GM19467 (cell line): ENCODE measurements at regions not wholly inside any gene's neighbourhood (a gene's known extent, or its start where the extent isn't known, plus 50 kb on each side); places are given as distances from the start of the nearest gene placed in this dataset.
"Not testable (repeated sequence)": the region's sequence is repeated elsewhere in the genome, so short reads cannot be mapped to it uniquely, and the experiment has no call there.

Experiments used
- ATAC-seq: cut with Tn5 transposase; IDR thresholded peaks from one replicate; pipeline ENCODE4 v1.9.1; 2021; ENCODE audit warnings: mild to moderate bottlenecking, moderate library complexity; ENCODE audit not compliant: unreplicated experiment

DNA sequence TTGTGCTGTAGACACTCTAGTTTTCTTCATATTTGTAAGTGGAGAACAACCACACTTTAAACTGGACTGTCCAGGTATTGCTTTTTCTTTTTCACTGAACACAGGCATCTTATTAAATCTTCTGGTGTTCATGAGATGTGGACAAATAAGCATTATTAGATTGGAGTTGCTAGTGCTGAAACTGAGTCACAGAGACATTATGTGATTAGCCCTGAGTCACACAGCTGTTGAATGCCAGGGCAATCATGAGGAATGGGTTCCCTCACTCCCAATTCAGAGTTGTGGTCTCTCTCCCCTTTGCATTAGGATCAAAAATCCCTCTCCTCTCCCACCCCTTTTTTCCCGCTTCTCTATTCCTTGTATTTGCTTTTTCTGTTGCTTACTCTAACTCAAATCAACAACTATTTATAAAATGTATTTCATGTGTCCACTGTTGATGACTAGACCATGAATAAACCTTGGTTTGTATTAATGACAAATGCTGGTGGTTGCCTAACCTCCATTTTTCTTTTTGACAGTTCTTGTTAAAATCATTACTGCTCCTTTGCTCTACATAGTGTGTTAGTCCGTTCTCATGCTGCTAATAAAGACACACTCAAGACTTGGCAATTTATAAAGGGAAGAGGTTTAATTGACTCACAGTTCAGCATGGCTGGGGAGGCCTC, 738.2 kb downstream of the BRINP1 start:
- ATAC-seq, result no peak

DNA sequence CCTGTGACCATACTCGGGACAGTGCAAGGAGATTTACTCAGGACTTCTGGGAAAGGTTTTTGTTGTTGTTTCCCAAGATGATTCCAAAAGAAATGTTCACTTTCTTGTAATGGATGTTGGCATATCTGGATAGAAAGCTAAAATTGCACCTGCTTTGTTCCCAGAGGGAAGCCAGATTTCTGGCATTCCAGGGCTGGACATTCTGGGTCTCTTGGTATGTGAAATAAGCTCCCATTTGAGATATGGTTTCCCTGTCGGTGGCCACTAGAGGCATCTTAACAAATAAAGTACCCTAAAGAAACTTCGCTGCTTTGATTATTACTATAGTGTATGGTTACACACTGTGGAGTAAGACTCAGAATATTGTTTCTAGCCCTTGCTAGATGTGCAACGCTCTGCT, 737.3 kb downstream of the BRINP1 start:
- no peak for ATAC-seq

DNA sequence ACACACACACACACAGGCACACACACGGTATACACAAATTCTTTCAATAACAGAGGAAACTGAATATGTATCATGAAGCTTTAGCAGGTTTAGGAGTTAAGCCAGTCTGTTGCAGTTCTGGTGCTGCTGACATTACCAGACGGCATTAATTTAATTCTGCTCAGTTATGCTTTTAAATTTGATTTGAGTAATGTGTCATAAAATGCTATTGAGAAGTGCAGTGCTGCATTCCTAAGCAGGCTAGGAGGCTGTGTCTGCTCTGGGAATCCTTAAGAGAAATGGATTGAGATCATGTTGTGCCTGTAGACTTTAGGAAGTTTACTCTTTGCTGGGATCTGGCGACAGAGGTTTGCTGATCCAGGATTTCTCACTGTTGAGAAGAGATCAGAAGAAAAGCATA, 733.8 kb downstream of the BRINP1 start:
- no peak for ATAC-seq

DNA sequence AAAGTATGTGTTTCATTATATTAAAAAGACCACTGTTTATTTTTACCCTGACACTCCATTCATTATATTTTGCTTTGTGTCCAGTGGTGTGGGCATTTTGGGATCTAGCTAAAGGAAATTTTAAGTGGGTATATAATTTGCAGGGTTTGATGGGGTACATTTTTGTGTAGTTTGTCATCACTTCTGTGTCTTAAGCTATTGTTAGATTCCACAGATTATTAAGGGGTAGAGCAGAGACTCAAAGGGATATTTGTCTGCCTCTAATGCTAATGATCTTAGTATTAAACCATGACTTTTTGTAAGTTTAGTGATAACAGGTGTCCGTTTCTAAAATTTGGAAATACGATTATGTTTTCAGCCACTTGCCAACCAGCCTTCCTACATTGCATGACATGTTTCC, 731.6 kb downstream of the BRINP1 start:
- ATAC-seq, result no peak

DNA sequence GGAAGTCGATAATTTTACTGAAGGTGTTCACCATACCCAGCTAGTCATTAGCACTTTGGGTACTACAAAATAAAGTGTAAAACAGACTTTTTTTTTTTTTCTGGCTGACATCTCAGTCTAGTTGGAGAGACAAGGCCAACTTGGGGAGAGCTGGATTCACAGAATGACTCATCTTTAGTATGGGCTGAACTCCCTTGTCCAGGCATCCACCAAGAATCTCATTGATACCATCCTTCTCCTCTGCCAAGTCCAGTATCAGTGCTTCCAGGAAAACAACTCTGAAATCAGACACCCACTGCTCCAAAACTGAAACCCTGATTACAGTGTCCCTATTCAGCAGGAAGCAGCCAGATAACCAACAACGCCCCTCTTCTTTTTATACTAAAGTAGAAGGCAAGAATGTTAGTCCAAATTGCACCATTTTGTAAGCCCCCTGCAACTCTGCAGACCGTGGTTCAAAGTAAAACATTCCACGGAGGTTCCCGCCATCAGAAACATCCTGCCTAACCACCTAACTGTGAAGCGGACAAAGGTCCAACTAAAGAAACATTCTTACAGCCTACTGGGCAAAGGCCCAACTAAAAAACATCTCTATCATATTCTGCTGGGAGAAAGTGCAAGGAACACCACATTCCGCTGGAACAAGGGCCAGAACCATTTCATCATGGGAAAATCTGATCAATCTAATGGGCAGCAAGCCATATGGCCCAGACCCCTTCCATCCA, 728.2 kb downstream of the BRINP1 start:
- ATAC-seq, result no peak

DNA sequence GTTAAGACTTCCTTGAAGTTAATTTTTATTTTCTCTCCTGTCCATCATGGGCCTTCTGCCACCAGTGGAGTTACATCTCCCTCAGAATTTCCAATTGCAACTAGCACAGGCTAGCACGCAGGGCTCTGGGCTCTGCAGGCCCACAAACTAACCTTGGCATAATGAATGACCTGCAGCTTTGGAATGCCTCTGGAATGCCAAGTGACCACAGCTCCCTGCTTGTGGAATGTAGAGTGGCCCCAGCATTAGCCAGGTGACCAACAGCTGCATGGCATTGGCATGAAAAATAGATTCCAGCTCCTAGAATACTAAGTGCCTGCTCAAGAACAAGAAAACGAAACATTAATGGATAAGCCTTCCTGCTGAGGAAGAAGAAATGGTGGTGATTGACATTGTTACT, 726.1 kb downstream of the BRINP1 start:
- no peak for ATAC-seq

DNA sequence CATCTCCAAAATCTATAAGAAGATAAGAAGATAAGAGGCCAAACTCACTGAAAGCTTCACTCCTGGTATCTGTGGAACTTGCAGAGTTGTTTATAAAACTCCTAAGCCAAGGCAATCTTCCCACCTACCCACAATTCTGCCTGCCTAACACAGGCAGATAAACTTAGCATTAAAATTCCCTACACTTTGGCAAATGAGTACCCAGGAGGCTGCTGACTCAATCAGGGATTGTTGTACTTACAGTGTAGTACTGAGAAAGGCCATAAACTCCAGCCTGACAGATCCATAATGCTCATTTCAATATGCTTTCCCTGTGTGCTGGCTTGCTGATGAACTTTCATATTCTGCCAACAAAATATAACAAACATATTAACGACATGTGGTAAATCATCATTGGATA, 725.2 kb downstream of the BRINP1 start:
- no peak for ATAC-seq

DNA sequence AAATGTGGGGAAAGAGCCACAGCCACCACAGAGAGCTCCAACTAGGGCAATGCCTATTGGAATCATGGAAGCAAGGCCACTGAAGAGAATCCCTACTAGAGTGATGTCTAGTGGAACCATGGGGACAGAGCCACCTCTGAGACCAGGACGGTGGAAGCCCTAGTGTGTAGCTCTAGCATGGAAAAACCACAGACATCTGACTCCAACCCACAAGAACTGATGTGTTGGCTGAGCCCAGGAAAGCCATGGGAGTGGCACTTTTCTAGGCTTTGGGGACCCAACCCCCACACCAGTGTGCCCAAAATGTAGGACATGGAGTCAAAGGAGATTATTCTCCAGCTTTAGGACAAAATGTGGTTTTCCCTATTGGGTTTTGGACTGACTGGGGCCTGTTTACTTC, 721.9 kb downstream of the BRINP1 start:
- ATAC-seq, result no peak

DNA sequence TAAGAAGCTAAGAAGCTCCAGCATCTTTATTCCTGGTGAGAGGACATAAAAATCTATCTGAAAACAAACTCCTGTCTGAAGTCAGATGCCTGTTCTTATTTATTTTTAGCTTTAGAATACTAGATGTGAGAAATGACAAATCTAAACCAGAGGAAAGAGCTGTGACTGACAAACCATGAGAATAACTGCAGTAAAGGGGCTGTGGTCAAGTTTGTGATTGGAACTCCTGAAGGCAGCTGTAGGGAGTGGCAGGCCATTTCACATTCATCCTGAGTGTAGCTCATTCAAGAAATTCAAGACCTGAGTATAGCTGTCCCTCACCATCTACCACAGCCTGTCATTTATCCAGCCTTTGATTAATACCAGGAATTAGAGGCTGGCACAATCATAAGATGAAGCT, 718.8 kb downstream of the BRINP1 start:
- ATAC-seq, result no peak

DNA sequence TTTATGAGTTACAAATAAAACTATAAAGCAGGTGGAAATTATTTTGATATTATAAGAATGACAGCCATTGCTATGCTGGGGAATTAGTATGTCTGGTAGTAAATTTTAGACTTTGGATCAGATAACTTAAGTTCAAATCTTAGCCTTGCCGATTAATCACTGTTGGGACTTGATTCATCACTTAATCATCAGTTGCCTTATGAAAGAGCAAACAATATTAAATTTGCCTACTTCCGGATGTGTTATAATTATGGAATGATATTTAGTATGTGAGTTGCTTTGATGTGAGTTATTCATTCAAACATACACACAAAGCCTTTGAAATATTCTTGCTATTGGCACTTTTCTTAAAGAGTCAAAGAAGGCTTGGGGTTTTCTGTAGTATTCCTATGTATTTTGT, 717.7 kb downstream of the BRINP1 start:
- ATAC-seq, result no peak

DNA sequence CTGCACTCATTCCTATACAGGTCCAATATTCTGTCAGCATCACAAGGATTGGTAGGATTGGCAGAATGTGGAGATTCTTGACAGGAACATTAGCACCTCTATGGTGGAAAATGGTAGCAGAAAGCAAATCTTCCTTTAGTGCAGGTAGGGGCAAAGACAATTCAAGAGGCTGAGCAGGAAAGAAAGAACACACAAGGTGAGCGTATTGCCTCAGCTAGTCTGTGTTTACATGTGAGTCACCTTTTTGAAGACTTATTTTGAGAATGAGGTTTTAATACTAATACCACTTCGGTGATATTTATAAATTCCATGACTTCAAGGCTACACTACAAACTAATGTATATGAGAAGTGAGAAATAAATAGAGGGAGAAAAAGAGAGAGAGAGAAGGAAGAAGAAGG, 717.0 kb downstream of the BRINP1 start:
- no peak for ATAC-seq

DNA sequence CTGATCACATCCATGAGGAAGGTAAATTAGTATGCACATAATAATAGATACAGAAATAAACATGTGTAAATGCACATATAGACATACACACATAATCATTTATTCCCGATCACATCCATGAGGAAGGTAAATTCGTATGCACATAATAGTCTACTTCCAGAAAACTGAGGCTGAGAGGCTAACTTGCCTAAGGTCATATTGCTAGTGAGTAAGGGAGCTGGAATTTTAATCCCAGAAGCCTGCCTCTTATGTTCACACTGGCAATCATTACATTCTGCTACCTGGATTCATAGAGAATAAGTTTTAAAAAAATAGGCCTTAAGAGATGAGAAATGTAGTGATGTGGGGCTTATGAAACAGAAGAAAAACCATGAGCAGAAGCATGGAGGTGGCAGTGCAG, 716.3 kb downstream of the BRINP1 start:
- ATAC-seq, result no peak

DNA sequence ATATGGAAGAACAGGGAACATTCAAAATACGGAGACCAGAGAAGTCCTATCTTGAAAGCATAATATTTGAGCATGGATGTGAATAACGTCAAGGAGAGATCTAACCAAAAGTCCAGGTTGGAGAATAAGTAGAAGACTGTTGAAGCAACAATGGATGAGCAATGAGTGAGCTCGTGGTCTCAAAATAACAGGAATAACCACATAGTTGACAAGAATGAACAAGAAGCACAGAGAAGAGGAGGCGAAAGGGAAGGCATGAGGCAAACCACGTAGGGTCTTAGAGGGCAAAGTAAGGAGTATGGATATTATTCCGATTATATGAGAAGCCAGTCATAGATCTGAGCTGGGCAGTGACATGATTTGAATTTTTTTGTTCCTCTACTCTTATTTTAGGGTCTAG, 710.2 kb downstream of the BRINP1 start:
- no peak for ATAC-seq

DNA sequence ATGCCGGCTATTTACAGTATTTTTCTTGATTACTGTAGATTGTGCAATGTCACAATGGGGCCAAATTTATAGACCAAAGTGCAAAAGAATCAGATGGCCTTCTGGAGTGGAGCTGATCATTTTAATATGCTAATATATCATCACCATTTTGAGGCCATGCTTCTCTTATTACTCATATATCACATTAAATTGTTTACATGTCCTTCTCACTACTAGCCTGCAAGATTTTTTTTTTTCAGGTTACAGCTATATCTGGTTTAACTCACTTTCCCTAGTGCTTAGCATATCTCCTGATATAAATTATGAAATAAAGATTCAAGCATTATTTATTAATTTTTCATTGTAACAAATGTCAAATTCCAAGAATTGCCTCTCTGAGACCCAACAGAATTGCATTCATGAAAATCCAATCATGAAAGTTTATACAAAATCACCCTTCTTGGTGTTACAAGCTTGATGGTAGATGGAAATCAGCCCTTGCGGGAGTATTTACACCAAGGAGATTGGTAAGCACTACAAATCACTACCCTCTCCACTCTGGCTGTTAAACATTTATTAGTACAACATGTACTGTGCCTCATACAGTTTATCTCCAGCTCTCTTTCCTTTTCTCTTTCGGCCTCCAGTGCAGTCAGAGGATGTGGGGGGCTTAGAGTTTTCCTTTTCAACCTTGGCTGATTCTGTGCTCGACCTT, 703.9 kb downstream of the BRINP1 start:
- ATAC-seq, result no peak

DNA sequence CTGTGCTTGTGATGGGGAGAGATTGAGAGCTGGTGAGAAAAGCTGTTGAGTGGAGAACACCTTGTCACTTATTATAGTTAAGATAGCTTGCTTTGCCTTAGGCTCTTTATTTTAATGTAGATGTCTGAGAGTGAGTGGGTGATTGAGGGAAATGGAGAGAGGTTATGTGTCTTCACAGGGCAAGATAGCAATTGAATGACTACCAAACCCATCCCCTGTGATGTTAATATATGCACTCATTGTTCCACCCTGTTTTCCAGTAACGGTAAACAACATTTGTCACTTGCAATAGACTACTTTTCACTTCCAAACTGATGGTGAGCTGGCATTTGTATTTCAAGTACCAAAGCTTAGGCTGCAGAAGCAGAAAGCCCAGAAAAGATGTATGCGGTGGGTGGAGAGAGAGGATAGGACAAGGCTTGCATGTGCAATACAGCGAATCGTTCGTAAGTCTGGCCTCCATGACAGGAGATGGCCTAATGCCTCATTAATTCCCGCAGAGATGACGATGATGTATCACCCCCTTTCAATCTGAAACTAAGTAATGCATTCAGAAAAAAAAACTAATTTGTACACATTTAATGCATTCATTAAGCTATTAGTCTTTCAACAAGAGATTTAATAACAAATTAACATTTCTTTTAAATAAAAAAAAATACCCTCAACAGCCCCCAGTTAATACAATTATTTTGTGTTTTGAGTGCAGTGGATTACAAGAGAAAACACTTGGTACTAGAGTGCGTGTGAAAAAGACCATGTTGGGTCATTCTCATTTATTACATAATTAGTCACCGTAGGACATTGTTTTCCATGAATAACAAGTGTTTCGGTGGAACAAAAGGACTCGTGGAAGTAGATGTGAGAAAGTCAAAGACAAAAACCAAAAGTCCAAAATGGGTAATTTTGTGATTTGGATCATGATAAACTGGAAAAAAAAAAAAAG, 699.0 kb downstream of the BRINP1 start:
- ATAC-seq, result no peak

DNA sequence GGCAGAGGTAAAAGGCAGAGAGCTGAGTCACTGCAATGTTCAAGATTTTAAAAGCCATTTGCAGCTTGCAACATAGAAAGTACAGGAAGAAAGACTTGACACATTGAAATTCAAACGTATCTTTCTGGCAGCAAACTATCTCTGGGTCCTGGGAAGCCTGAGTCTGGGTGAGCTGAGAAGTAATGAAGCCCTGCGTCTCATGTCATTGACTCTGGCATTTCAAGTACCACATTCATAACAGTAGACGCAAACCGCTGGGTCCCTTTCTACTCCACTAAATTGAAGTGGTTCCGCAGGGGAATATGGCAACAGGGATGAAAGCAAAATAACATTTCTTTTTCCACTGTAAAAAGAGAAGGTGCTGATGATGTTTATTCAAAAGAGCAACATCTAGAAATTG, 694.3 kb downstream of the BRINP1 start:
- no peak for ATAC-seq

DNA sequence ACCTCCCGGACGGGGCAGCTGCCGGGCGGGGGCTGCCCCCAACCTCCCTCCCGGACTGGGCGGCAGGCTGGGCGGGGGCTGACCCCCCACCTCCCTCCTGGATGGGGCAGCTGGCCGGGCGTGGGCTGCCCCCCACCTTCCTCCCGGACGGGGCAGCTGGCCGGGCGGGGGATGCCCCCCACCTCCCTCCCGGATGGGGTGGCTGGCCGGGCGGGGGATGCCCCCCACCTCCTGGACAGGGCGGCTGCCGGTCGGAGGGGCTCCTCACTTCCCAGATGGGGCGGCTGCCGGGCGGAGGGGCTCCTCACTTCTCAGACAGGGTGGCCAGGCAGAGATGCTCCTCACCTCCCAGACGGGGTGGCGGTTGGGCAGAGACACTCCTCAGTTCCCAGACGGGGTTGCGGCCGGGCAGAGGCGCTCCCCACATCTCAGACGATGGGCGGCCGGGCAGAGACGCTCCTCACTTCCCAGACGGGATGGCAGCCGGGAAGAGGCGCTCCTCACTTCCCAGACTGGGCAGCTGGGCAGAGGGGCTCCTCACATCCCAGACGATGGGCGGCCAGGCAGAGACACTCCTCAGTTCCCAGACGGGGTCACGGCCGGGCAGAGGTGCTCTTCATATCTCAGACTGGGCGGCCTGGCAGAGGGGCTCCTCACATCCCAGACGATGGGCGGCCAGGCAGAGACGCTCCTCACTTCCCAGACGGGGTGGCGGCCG, 691.1 kb downstream of the BRINP1 start:
- not testable (repeated sequence) for ATAC-seq

DNA sequence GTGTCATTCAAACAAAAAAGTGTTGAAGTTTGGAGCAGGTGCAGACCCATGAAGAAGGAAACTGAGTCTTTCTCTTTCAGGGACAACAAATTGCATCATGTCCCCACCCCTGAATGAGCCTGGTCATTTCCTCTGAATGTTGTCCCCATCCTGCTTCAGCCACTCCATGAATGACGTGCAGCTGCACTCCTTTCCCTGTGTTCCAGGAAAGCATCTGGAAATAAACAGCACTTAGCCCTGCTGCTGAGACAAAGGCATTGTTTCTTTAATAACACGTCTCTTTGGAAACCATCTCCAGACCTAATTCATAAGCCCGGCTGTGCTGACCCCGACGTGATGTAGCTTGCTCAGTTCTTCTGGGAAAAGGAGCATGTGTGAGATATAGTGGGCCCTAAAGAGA, 682.3 kb downstream of the BRINP1 start:
- ATAC-seq, result no peak

DNA sequence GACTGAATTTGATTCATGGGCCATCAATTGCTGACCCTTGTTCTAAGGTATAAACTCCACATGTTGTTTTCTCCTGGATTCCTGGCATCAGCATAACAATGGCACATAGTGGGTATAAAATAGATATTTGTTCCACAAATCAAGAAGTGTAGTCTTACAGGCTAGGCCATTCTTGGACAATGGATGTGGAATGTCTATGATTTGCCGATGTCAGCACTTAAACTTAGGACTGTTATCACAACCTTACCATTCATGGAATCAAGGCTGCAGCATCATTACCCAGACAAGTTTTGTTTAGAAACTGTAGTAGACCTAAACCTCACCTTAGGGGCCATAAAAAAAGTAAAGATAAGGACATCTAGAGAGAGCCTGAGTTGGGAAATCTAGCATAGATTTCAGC, 680.0 kb downstream of the BRINP1 start:
- no peak for ATAC-seq

DNA sequence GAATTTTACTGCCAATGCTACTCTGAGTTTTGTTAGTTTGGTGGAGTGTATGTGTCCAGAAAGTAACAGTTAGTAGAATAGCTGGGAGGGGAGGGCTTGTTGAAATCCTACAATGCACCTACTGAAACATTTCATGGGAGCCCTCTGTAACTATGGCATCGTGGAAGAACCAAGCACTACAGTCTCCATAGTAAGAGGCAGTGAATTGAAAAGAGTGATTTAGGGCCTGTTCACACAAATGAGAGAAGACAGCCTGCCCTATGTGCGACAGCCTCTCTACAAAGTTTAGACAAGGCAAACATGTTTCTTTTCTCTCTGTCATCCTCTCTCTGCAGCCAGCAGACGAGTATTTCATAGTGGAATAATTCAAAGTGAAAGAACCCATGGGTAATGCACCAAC, 676.6 kb downstream of the BRINP1 start:
- no peak for ATAC-seq

DNA sequence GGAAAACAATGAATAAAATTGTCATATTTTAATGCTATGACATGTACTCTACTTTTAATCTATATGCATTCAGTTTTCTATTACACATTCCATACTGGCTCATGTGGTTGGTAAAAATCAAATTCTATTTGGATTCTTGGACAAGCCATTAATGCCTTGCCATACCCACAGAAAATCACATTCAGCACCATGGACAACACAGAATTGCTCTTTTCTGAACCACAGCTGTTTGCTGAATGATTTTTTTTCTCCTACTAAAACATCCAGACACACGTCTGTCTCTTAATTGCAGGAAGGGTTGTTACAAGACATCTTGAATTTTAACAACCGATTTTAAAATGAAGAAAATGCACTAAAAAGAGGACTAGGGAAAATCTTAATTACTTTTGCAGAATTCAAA, 675.6 kb downstream of the BRINP1 start:
- ATAC-seq, result no peak
